ENCODE measurements at regions not wholly inside any gene's neighbourhood (a gene's known extent, or its start where the extent isn't known, plus 50 kb on each side); places are given as distances from the start of the nearest gene placed in this dataset.

- no peak for DNase-seq (ENCODE audit: low read depth)
- H3K4me3 ChIP-seq (ENCODE audit: low read depth, low read length), result no peak overlapping the region
Measured at GRCh38 chr22:48889209-48889830, 938.4 kb downstream of the BRD1 start.

GRCh38 chr22:48888466-48889208 lies 939.0 kb downstream of the BRD1 start:
- no peak overlapping the region for H3K4me3 ChIP-seq (ENCODE audit: low read depth, low read length)
- DNase-seq (ENCODE audit: low read depth), result no peak
- in situ Hi-C loops (cut with HindIII; ENCODE audit: low sequenced_read_pairs), result no loop called here
- no peak for TF ChIP-seq CTCF (IDR thresholded peaks at IDR 0.05; ENCODE audit: low read depth, low read length, missing control alignments)

More at GRCh38 chr22:48889209-48889830, 938.4 kb downstream of the BRD1 start:
- no peak for TF ChIP-seq CTCF (IDR thresholded peaks at IDR 0.05; ENCODE audit: low read depth, low read length, missing control alignments)
- in situ Hi-C loops (cut with HindIII; ENCODE audit: low sequenced_read_pairs), result no loop called here

GRCh38 chr22:48887394-48888332 lies 940.0 kb downstream of the BRD1 start:
- H3K4me3 ChIP-seq (ENCODE audit: low read depth, low read length), result no peak overlapping the region
- no peak for DNase-seq (ENCODE audit: low read depth)
- TF ChIP-seq CTCF (IDR thresholded peaks at IDR 0.05; ENCODE audit: low read depth, low read length, missing control alignments), result no peak
- in situ Hi-C loops (cut with HindIII; ENCODE audit: low sequenced_read_pairs), result no loop called here

- DNase-seq (ENCODE audit: low read depth), result no peak
- in situ Hi-C loops (cut with HindIII; ENCODE audit: low sequenced_read_pairs), result no loop called here
- no peak for TF ChIP-seq CTCF (IDR thresholded peaks at IDR 0.05; ENCODE audit: low read depth, low read length, missing control alignments)
- H3K4me3 ChIP-seq (ENCODE audit: low read depth, low read length), result no peak overlapping the region
Measured at GRCh38 chr22:48886604-48887393, 940.9 kb downstream of the BRD1 start.

- no peak for TF ChIP-seq CTCF (IDR thresholded peaks at IDR 0.05; ENCODE audit: low read depth, low read length, missing control alignments)
- H3K4me3 ChIP-seq (ENCODE audit: low read depth, low read length), result no peak overlapping the region
- no peak for DNase-seq (ENCODE audit: low read depth)
- in situ Hi-C loops (cut with HindIII; ENCODE audit: low sequenced_read_pairs), result no loop called here
Measured at GRCh38 chr22:48885919-48886305, 941.8 kb downstream of the BRD1 start.
